ENCODE measurements at regions not wholly inside any gene's neighbourhood (a gene's known extent, or its start where the extent isn't known, plus 50 kb on each side); places are given as distances from the start of the nearest gene placed in this dataset.

- no peak for TF ChIP-seq POLR2AphosphoS5 (IDR thresholded peaks at IDR 0.05; ENCODE audit: low read depth, low read length)
- TF ChIP-seq POLR2A (IDR thresholded peaks at IDR 0.05; ENCODE audit: low read depth, low read length) = no peak
- TF ChIP-seq TAF1 (IDR thresholded peaks at IDR 0.05; ENCODE audit: low read depth, low read length) = no peak
- no peak for TF ChIP-seq SPI1 (IDR thresholded peaks at IDR 0.05; ENCODE audit: low read depth, low read length)
These were observed 498.8 kb upstream of the LMO3 start for GRCh38 chr12:17104801-17105200.
